ENCODE measurements at regions not wholly inside any gene's neighbourhood (a gene's known extent, or its start where the extent isn't known, plus 50 kb on each side); places are given as distances from the start of the nearest gene placed in this dataset.
"Not testable (repeated sequence)": the region's sequence is repeated elsewhere in the genome, so short reads cannot be mapped to it uniquely, and the experiment has no call there.

DNA sequence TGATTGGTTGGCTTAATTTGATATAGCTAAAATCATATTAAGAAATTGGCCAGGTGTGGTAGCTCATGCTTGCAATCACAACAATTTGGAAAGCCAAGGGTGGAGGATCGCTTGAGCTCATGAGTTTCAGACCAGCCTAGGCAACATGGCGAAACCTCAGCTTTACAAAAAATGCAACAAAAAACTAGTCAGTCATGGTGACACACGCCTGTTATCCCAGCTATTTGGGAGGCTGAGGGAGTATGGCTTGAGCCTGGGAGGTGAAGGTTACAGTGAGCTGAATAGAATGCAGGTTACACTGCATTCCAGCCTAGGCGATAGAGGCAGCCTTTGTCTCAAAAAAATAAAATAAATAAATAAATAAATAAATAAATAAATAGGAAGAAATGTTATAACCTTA lies 1579.6 kb upstream of the SLC10A2 start:
- no peak for DNase-seq

- DNase-seq = no peak
Observed at GRCh38 chr13:104641309-104641708, 1575.1 kb upstream of the SLC10A2 start.

GRCh38 chr13:104635879-104636278 lies 1569.7 kb upstream of the SLC10A2 start:
- no peak for DNase-seq

DNA sequence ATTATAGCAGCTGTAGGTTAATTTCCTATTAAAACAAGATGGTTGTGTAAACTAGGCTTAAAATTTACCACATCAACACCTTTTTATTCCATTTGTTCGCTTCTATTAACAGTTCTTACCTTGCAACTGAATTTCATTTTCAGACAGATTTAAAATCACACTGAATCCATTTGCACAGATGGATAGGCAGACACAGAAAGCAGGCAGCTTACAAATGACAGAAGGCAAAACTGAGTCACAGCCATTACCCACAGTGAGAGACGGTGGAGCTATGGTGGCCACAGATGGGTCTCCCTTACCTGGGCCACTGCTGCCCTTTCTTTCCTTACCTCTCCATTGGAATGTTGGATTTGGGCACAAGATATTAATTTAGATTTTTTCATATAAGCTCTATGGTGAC lies 1567.8 kb upstream of the SLC10A2 start:
- no peak for DNase-seq

GRCh38 chr13:104632736-104633135 lies 1566.5 kb upstream of the SLC10A2 start:
- no peak for DNase-seq

- DNase-seq = no peak
Observed at GRCh38 chr13:104625201-104625600, 1559.0 kb upstream of the SLC10A2 start.

DNA sequence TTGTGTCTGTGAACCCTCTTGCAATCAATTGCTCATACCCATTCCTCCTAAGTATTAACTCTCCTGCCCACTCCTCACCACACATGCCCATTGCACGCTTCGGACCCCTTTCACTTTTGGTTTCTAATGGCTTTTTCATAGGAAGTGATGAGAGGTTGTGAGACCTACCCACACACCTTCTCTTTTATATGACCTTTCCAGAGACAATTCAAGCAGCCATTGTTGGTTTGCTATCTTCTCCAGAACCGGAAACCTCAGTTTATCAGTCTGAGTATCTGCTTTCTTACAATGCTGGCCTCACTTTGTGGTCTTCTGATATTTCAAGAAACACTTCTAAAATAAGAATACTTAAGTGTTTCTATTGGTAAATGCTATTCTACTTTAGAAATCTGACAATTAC lies 1550.8 kb upstream of the SLC10A2 start:
- no peak for DNase-seq

DNA sequence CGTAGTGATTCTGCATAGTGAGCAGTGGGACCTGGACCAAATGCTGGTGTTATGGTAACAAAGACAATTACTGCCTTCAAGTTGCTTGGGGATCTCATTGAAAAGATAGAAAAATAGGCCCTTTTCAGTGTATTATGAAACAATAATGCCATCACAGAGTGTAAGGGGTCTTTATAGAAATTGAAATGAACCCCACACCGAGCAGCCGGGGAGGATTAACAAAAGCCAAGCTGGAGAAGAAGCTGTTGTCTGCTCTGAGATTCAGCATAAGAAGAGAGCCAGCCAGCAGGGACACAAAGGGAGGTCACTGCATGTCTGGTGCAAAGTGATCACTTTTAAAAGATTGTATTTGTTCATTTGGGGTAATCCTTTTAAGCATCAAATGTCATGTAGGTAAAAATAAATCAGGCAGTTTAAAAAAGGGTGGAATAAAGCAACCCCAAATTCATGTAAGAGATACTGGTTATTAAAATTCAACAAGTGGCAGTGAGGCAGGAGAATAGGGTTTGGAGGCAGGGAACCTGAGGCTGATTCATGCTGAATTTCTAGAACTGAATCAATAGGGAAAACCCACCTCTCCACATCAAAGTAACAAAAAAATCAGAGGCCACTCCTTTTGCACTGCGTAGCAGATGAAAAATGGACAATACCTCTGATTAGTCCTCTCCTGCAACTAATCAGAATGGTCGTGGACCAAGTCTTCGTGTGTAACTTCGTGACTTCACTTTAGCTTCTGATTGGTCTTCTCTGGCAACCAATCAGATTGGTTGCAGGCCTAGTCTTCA lies 1548.3 kb upstream of the SLC10A2 start:
- no peak for DNase-seq

DNA sequence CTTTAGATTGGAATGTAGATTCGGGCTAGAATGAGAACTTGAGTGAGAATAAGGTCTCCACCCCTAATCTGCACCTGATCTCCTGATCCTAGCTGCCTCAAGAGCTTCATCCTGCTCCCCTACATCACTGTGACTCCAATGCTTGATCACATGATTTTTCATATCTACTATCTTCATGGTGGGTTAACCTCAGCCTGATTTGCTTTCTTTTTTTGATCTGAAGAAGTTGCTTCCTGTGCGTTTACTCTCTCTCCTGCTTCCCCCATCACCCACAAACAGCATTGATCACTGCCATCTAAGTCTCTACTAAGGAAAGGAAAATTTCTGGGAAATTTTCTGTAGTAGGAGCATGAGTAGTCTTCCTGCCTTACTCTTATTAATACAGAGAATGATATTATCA lies 1542.1 kb upstream of the SLC10A2 start:
- no peak for DNase-seq

- not testable (repeated sequence) for DNase-seq
Observed at GRCh38 chr13:104605435-104605834, 1539.2 kb upstream of the SLC10A2 start.

GRCh38 chr13:104597546-104598180 lies 1531.4 kb upstream of the SLC10A2 start:
- DNase-seq = no peak

GRCh38 chr13:104595511-104595910 lies 1529.3 kb upstream of the SLC10A2 start:
- DNase-seq = no peak

DNA sequence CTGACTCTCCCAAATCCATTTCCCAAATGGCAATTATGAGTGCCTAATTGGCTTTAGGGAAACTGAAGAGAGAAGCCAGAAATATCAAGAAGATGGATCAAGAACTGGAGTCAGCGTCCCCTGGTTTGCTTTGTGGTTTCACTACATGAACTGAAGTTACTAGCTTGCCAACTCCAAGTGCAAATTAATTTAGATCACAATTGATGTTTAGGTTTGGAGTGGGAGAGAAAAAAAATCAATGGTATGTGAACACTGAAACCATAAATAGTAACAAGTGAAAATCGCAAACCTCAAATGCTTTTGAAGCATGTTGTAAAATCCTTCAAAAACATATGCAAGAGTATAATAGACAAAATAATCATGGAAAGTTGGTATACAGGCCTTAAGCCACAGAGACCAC lies 1528.6 kb upstream of the SLC10A2 start:
- DNase-seq = no peak

- no peak for DNase-seq
Observed at GRCh38 chr13:104593693-104594092, 1527.5 kb upstream of the SLC10A2 start.

DNA sequence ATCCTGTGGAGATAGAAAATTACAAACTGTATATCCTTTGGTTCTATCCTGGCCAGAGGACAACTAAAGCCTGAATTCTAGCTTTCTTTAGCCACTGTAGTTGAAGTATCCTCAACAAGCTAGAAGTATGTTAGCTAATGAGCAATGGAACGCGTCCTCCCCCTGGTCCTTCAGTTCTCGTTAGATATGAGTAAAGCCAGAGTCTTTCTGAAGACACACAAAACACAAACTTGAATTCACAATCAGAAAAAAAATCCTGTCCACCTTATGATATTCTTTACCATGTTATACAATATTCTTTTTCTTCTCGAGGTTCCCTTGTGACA lies 1527.0 kb upstream of the SLC10A2 start:
- no peak for DNase-seq

- DNase-seq = no peak
Observed at GRCh38 chr13:104592545-104593250, 1526.5 kb upstream of the SLC10A2 start.

DNA sequence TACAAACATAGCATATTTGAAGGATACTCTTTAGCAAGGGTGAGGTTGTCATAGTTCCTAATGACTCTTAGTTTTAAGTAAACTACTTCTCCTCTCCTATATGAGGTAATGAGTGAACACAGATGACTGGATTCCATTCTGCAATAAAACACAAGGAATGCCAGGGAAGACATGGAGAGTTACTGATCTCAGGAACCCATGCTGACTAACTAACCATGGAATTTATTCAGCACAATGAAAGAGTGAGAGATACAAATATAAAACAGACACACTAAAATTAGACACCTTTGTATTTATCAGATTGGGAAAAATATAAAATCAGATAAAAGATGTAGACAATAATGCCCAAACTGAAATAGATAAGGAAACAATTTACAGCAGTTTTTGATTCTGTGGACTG lies 1525.9 kb upstream of the SLC10A2 start:
- no peak for DNase-seq

DNA sequence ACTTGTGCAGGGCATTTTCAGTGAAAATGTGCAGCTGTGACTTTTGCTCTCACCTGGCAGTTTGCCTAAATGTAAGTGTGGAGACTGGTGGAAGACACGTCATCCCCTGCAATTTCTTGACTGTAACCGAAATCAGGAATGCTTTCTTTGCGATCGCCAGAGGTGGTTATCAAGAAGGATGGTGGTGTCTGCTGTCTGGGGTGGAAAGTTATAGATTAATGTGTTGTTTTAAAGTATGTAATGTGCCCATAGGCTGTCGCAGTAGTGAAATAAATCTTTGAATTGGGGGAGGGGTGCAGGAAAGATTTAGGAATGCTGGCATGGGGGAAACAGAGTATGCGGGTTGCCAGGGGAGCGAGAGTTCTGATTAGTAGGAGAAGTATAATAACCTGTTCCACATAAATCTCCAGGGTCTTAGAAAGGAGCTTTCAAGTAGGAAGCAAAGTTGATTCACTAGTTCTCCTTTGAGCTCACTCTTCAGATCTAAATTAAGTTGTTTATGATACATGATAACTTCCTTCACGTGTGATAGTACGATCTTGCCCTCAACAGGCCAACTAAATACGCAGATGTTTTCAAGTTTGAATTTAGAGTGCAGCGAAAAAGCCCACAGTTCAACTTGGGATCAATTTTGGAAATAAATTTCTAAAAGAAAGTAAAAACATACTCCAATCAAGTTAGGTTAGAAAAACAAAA lies 1520.0 kb upstream of the SLC10A2 start:
- no peak for DNase-seq

GRCh38 chr13:104584481-104584880 lies 1518.3 kb upstream of the SLC10A2 start:
- no peak for DNase-seq

GRCh38 chr13:104580931-104581330 lies 1514.7 kb upstream of the SLC10A2 start:
- DNase-seq = no peak

GRCh38 chr13:104577071-104577815 lies 1511.0 kb upstream of the SLC10A2 start:
- no peak for DNase-seq

GRCh38 chr13:104571893-104572229 lies 1505.6 kb upstream of the SLC10A2 start:
- DNase-seq = no peak
